ENCODE measurements at regions not wholly inside any gene's neighbourhood (a gene's known extent, or its start where the extent isn't known, plus 50 kb on each side); places are given as distances from the start of the nearest gene placed in this dataset.

DNA sequence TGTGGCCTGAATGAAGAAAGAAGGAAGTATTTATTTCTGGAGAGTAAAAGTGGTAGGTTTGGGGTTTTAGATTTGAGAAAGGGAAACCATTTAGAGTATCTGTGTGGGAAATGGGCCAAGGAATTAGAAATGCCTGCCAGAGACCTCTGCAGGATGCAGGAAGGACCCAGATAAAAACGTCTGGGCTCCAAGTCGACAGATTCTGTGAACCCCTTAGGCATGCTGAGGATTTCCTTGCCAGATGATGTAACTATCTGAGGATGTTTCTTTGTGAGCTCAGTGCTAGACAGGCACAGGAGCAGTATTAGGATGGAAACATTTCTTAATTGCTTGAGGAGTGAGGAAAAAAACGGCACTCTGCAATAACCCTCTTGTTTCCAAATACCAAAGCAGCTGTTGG, 251.8 kb upstream of the DMRT1 start:
- FAIRE-seq (no peak), ATAC-seq (peak; percentile 45 to 60; a peak in 4 of 6 replicates), DNase-seq (ENCODE audit: low read depth in 1 of 2, low spot score in 1 of 2) (peak in 1 of 2 experiments; percentile 16)
- WGBS (ENCODE audit: missing lambda C conversion rate), result 5% methylated on average over 3 of the region's 3 CpGs
- peak overlapping the region; percentile 67 to 68 for H3K27ac ChIP-seq
- H3K4me1 ChIP-seq, result peaks cover 52% of the 10 kb centered on the region
- no peaks in the 10 kb centered on the region for H3K9me3 ChIP-seq
- CTCF ChIA-PET, result no interaction called here
- TF ChIP-seq POLR2A (IDR thresholded peaks at IDR 0.05; ENCODE audit: low read length) (no peak), EHMT2 (IDR thresholded peaks at IDR 0.05; ENCODE audit: low read depth) (no peak), MAFK (IDR thresholded peaks at IDR 0.05; ENCODE audit: partially characterized antibody) (no peak), HOXB5 (CRISPR knock-in tag; IDR thresholded peaks at IDR 0.05) (no peak), FOXS1 (CRISPR knock-in tag; IDR thresholded peaks at IDR 0.05) (no peak), CEBPB (IDR thresholded peaks at IDR 0.05) (no peak), RNF2 (IDR thresholded peaks at IDR 0.05; ENCODE audit: borderline replicate concordance, low read depth) (no peak), GATA3 (IDR thresholded peaks at IDR 0.05; ENCODE audit: borderline replicate concordance) (no peak), FOSL2 (IDR thresholded peaks at IDR 0.05) (no peak), FOSL2 (CRISPR knock-in tag; IDR thresholded peaks at IDR 0.05) (no peak), KDM5A (IDR thresholded peaks at IDR 0.05) (no peak)
- TF ChIP-seq, protein P1, sequence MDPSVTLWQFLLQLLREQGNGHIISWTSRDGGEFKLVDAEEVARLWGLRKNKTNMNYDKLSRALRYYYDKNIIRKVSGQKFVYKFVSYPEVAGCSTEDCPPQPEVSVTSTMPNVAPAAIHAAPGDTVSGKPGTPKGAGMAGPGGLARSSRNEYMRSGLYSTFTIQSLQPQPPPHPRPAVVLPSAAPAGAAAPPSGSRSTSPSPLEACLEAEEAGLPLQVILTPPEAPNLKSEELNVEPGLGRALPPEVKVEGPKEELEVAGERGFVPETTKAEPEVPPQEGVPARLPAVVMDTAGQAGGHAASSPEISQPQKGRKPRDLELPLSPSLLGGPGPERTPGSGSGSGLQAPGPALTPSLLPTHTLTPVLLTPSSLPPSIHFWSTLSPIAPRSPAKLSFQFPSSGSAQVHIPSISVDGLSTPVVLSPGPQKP (IDR thresholded peaks at IDR 0.05; ENCODE audit: low read depth, low read length), result no peak
- POLR2A ChIA-PET, result no interaction called here
- H3K4me2 ChIP-seq, result peak overlapping the region; percentile 61
- H3K4me3 ChIP-seq, result no peak overlapping the region

DNA sequence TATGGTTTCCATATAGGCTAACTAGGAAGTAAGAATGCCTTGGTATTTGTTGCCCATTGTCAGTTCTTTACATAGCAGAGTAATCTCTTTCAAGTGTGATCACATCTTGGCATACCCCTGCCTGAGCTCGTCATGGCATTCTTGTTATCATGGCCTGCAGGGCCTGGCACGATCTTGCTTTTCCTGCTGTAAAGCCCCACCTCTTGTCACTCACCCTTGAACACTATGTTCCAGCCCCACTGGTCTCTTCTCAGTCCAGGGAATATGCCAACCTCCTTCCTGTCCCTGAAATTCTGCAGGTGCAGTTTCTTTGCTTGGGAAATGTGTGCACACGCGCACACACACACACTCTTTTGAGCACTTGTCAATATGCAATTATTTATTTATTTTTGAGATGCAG, 250.2 kb upstream of the DMRT1 start:
- no peak for TF ChIP-seq RAD21 (conservative IDR thresholded peaks at IDR 0.05 in 1 of 2, IDR thresholded peaks at IDR 0.05 in 1 of 2)
- no peak for TF ChIP-seq MAZ (IDR thresholded peaks at IDR 0.05; ENCODE audit: borderline replicate concordance, low read depth, low read length)
- TF ChIP-seq ZC3H11A (IDR thresholded peaks at IDR 0.05), result no peak
- no peak for TF ChIP-seq HOXB5 (CRISPR knock-in tag; IDR thresholded peaks at IDR 0.05)
- TF ChIP-seq FOSB (CRISPR knock-in tag; IDR thresholded peaks at IDR 0.05), result no peak
- no peak for TF ChIP-seq CEBPB (IDR thresholded peaks at IDR 0.05)
- TF ChIP-seq HMGXB4 (CRISPR knock-in tag; IDR thresholded peaks at IDR 0.05; ENCODE audit: borderline replicate concordance), result no peak
- no peak for TF ChIP-seq HDAC2 (IDR thresholded peaks at IDR 0.05)
- TF ChIP-seq SMC3 (IDR thresholded peaks at IDR 0.05), result no peak
- no peak for TF ChIP-seq ZNF302 (CRISPR knock-in tag; IDR thresholded peaks at IDR 0.05)
- no peak for TF ChIP-seq RARB (CRISPR knock-in tag; IDR thresholded peaks at IDR 0.05)
- TF ChIP-seq USF2 (IDR thresholded peaks at IDR 0.05), result no peak
- no peak for TF ChIP-seq PHF8 (IDR thresholded peaks at IDR 0.05; ENCODE audit: borderline replicate concordance, low read depth)
- Histone ChIP-seq H3K4me2 (no peak overlapping the region; the same call in 2 of the 3 replicates), H3K9me3 (no peaks in the 10 kb centered on the region), H3K4me1 (peaks cover 52% of the 10 kb centered on the region), H3K27ac (peak overlapping the region in 1 of 2 experiments; percentile 68; a peak in 1 of 6 replicates), H3K4me3 (no peak overlapping the region)
- ATAC-seq (peak in 1 of 2 experiments; percentile 63; a peak in 3 of 6 replicates), DNase-seq (ENCODE audit: low read depth in 1 of 2, low spot score in 1 of 2) (peak in 1 of 2 experiments; percentile 42), FAIRE-seq (no peak)
- CTCF ChIA-PET, result interaction anchor here (1.0 kb wide), 1 partner anchor 17 kb away, joined by 3 read pairs; no protein-coding TSS in a partner anchor
- POLR2A ChIA-PET, result no interaction called here
- WGBS (ENCODE audit: missing lambda C conversion rate), result 57% methylated on average over 4 of the region's 4 CpGs

Data from A549 (cell line).